HCT116 (cell line): ENCODE measurements at regions not wholly inside any gene's neighbourhood (a gene's known extent, or its start where the extent isn't known, plus 50 kb on each side); places are given as distances from the start of the nearest gene placed in this dataset.

Experiments
- ATAC-seq: fragments of 200-7000 bp; cut with Tn5 transposase; 2 replicates; pipeline ENCODE4 v1.9.1; 2020; ENCODE audit warnings: mild to moderate bottlenecking, moderate library complexity
- BruUV-seq: library from RNA; stranded (reverse); fragments of 400-500 nt; replicated peaks from 2 replicates; lab custom pipeline; 2021; lab: Mats Ljungman, UMichigan
- CTCF ChIA-PET: fragments of 300-600 bp; sonication (Branson Sonifier 250); formaldehyde crosslinking; loops from one replicate; lab custom pipeline; 2021; ENCODE audit warnings: antibody characterized with exemption; lab: Charles Lee
- POLR2A ChIA-PET: fragments of 300-600, 350-600 bp; sonication (Branson Sonifier 250); formaldehyde crosslinking; loops from one replicate; lab custom pipeline; 2021; ENCODE audit warnings: antibody characterized with exemption; lab: Charles Lee
- RAD21 ChIA-PET, 2 experiments: fragments of 300-600 bp; sonication (Branson Sonifier 250); formaldehyde crosslinking; loops; one replicate each; lab custom pipeline; 2023; ENCODE audit warnings: low total read pairs in 2 of 2; ENCODE audit not compliant: uncharacterized antibody in 2 of 2, unreplicated experiment in 2 of 2, low non-redundant PET in 1 of 2; lab: Charles Lee
- DNase-seq: peaks from one replicate; pipeline ENCODE4 v3.0.0-alpha.2; 2010; ENCODE audit warnings: low read depth, low spot score
- H2AFZ ChIP-seq: fragments of 200-600 bp; shearing (Covaris generic), sonication (generic); 2 replicates; pipeline ENCODE4 v1.6.1; 2017; ENCODE audit warnings: low read depth, mixed run types, mixed read lengths, antibody characterized with exemption, low read length; ENCODE audit not compliant: poor library complexity, severe bottlenecking
- H3K27ac ChIP-seq: 2 replicates; pipeline ENCODE4 v1.5.1; 2012; ENCODE audit warnings: low read depth, low read length
- H3K27me3 ChIP-seq: fragments of 200-600 bp; sonication (generic); 2 replicates; pipeline ENCODE4 v1.6.1; 2016; ENCODE audit warnings: mixed run types, low read length, mixed read lengths; ENCODE audit not compliant: insufficient read depth
- H3K36me3 ChIP-seq, 2 experiments: fragments of 200-500 bp in 1 of 2; fragments of 200-600 bp in 1 of 2; sonication (Bioruptor generic) in 1 of 2; sonication (generic) in 1 of 2; 2 replicates each; pipeline versions ENCODE4 v1.5.1 to v1.6.1; 2014 to 2016; ENCODE audit warnings: low read length in 2 of 2, inconsistent platforms in 1 of 2, mixed read lengths in 1 of 2, mixed run types in 1 of 2; ENCODE audit not compliant: insufficient read depth in 2 of 2, control insufficient read depth in 1 of 2
- H3K4me1 ChIP-seq, 2 experiments: fragments of 200-600 bp in 1 of 2; sonication (generic) in 1 of 2; 2 replicates each; pipeline versions ENCODE4 v1.5.1 to v1.6.1; 2012 to 2017; ENCODE audit warnings: low read length in 2 of 2, inconsistent platforms in 1 of 2, mild to moderate bottlenecking in 1 of 2, mixed read lengths in 1 of 2, mixed run types in 1 of 2, moderate library complexity in 1 of 2; ENCODE audit not compliant: insufficient read depth in 2 of 2, control insufficient read depth in 1 of 2
- H3K4me2 ChIP-seq: fragments of 200-600 bp; sonication (generic); 2 replicates; pipeline ENCODE4 v1.6.1; 2017; ENCODE audit warnings: mixed run types, low read length, mixed read lengths
- H3K4me3 ChIP-seq, 2 experiments: fragments of 200-600 bp in 1 of 2; sonication (generic) in 1 of 2; replicated peaks in 1 of 2; 2 replicates each; pipeline ENCODE4 v1.5.1; 2011 to 2016; ENCODE audit warnings: low read length in 2 of 2, control low read depth in 1 of 2, low read depth in 1 of 2, mild to moderate bottlenecking in 1 of 2, mixed read lengths in 1 of 2, mixed run types in 1 of 2
- H3K79me2 ChIP-seq: fragments of 200-600 bp; sonication (generic); 2 replicates; pipeline ENCODE4 v1.6.1; 2017; ENCODE audit warnings: mild to moderate bottlenecking, mixed run types, low read length, moderate library complexity, mixed read lengths; ENCODE audit not compliant: insufficient read depth
- H3K9ac ChIP-seq: fragments of 200-600 bp; sonication (generic); 2 replicates; pipeline ENCODE4 v1.6.1; 2016; ENCODE audit warnings: low read length, mixed read lengths
- H3K9me2 ChIP-seq: fragments of 200-600 bp; sonication (generic), shearing (Covaris generic); 2 replicates; pipeline ENCODE4 v1.6.1; 2017; ENCODE audit warnings: mixed run types, mild to moderate bottlenecking, moderate library complexity; ENCODE audit not compliant: insufficient read depth
- H3K9me3 ChIP-seq, 2 experiments: fragments of 200-500 bp in 1 of 2; fragments of 200-600 bp in 1 of 2; sonication (Bioruptor generic) in 1 of 2; sonication (generic) in 1 of 2; 2 replicates each; pipeline ENCODE4 v1.6.1; 2014 to 2017; ENCODE audit warnings: low read length in 2 of 2, mixed read lengths in 2 of 2, inconsistent platforms in 1 of 2, low read depth in 1 of 2, mild to moderate bottlenecking in 1 of 2, mixed run types in 1 of 2, moderate library complexity in 1 of 2; ENCODE audit not compliant: control insufficient read depth in 1 of 2, insufficient read depth in 1 of 2
- H4K20me1 ChIP-seq: fragments of 200-600 bp; sonication (generic), shearing (Covaris generic); 2 replicates; pipeline ENCODE4 v1.6.1; 2017; ENCODE audit warnings: mixed run types, mild to moderate bottlenecking, moderate library complexity; ENCODE audit not compliant: insufficient read depth
- CBX3 ChIP-seq: IDR thresholded peaks from 2 replicates; pipeline ENCODE4 v1.6.1; 2012; ENCODE audit warnings: low read depth
- CEBPB ChIP-seq: IDR thresholded peaks from 2 replicates; pipeline ENCODE4 v1.6.1; 2012; ENCODE audit warnings: low read depth
- EGR1 ChIP-seq: IDR thresholded peaks from 2 replicates; pipeline ENCODE4 v1.6.1; 2012; ENCODE audit warnings: low read depth
- ELF1 ChIP-seq: IDR thresholded peaks from 2 replicates; pipeline ENCODE4 v1.6.1; 2012; ENCODE audit warnings: low read depth, borderline replicate concordance
- EZH2phosphoT487 ChIP-seq: fragments of 200-600 bp; IDR thresholded peaks from 2 replicates; pipeline ENCODE4 v1.6.1; 2018; ENCODE audit warnings: antibody characterized with exemption, borderline replicate concordance
- JUND ChIP-seq: IDR thresholded peaks from 2 replicates; pipeline ENCODE4 v1.6.1; 2012
- POLR2A ChIP-seq: IDR thresholded peaks from 2 replicates; pipeline ENCODE4 v1.7.0; 2011; ENCODE audit warnings: borderline replicate concordance; ENCODE audit not compliant: insufficient read depth, insufficient read length; ENCODE audit errors: extremely low read depth
- POLR2AphosphoS5 ChIP-seq: IDR thresholded peaks from 2 replicates; pipeline ENCODE4 v1.6.1; 2011; ENCODE audit warnings: mild to moderate bottlenecking, low read depth, low read length, moderate library complexity
- RAD21 ChIP-seq: IDR thresholded peaks from 2 replicates; pipeline ENCODE4 v1.6.1; 2012; ENCODE audit warnings: low read depth, mild to moderate bottlenecking
- SIN3A ChIP-seq: IDR thresholded peaks from 2 replicates; pipeline ENCODE4 v1.6.1; 2012; ENCODE audit warnings: low read depth
- SRF ChIP-seq: IDR thresholded peaks from 2 replicates; pipeline ENCODE4 v1.6.1; 2012; ENCODE audit warnings: low read depth
- TCF7L2 ChIP-seq: IDR thresholded peaks from 2 replicates; pipeline ENCODE4 v1.7.0; 2011; ENCODE audit warnings: borderline replicate concordance, inconsistent platforms; ENCODE audit not compliant: insufficient read depth, insufficient read length; ENCODE audit errors: extremely low read depth
- YY1 ChIP-seq: IDR thresholded peaks from 2 replicates; pipeline ENCODE4 v1.6.1; 2011; ENCODE audit warnings: low read length, low read depth, moderate library complexity, mild to moderate bottlenecking; ENCODE audit not compliant: insufficient replicate concordance; ENCODE audit errors: extremely low read depth
- ZFX ChIP-seq: fragments of 450-650 bp; IDR thresholded peaks from 2 replicates; pipeline ENCODE4 v1.6.1; 2017
- ZNF274 ChIP-seq: fragments of 200-500 bp; sonication (Bioruptor generic); IDR thresholded peaks from 2 replicates; pipeline ENCODE4 v1.6.1; 2014; ENCODE audit warnings: mild to moderate bottlenecking, low read depth, low read length, inconsistent platforms
- intact Hi-C: fragments of 100-400 bp; cut with micrococcal nuclease; formaldehyde crosslinking; loops from 2 replicates; pipeline ENCODE4 v1.10.0; 2022
- TF ChIP-seq, protein P1 (sequence below): IDR thresholded peaks from 2 replicates; pipeline ENCODE4 v1.6.1; 2012
- TF ChIP-seq, protein P2 (sequence below): IDR thresholded peaks from 2 replicates; pipeline ENCODE4 v1.6.1; 2012; ENCODE audit warnings: low read depth
- TF ChIP-seq, protein P3 (sequence below): IDR thresholded peaks from 2 replicates; pipeline ENCODE4 v1.6.1; 2011; ENCODE audit warnings: mild to moderate bottlenecking, low read length, moderate library complexity; ENCODE audit not compliant: insufficient replicate concordance; ENCODE audit errors: extremely low read depth
- TF ChIP-seq, protein P4 (sequence below), 3 experiments: fragments of 200-600 bp in 1 of 3; sonication (generic) in 1 of 3; IDR thresholded peaks in 2 of 3; conservative IDR thresholded peaks in 1 of 3; 2 replicates each; pipeline ENCODE4 v1.5.1; 2012 to 2017; ENCODE audit warnings: low read depth in 2 of 3, low read length in 2 of 3, antibody characterized with exemption in 1 of 3, borderline replicate concordance in 1 of 3, control low read depth in 1 of 3, mild to moderate bottlenecking in 1 of 3, mixed read lengths in 1 of 3, mixed run types in 1 of 3, moderate library complexity in 1 of 3; ENCODE audit not compliant: insufficient read depth in 1 of 3

DNA sequence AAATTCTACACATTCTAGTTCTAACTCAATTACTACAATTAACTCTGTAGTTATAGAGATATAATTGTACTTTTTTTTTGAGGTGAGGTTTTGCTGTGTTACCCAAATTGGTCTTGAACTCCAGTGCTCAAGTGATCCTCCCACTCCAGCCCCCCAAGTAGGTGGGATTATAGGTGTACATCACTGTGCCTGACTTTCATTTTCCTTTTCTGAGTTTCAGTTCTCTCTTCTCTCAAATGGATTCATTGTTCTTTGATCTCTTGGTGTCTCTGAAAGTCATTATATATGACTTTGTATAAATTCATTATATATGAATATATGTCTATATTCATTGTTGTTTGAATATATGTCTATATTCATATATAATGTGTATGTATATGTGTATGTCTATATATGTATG, 74.0 kb upstream of the GALNT2 start (continued):
- TF ChIP-seq TCF7L2 (no peak), POLR2A (no peak), SRF (no peak)
- TF ChIP-seq, protein P1, sequence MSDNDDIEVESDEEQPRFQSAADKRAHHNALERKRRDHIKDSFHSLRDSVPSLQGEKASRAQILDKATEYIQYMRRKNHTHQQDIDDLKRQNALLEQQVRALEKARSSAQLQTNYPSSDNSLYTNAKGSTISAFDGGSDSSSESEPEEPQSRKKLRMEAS, result no peak

DNA sequence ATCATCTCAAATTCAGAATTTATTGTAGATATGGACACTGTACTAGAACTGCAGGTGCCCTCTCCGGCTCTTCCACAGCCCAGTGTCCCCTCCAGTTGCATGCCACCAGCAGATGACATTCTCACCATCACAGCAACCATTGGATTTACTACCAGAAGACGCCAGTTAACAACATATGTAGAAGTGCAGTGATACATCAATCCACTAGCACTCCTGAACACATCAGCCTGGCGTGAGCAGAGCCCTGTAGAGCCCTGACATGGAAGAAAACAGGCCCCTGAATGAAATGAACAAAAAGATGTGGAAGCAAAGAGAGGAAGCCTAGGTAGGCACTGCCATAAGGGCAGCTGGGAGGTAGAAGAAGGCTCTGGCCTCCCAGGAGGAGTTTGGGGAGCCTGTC, 73.1 kb upstream of the GALNT2 start:
- Histone ChIP-seq H3K9me3 (no peaks in the 10 kb centered on the region), H3K4me2 (no peak overlapping the region), H3K36me3 (no peaks in the 10 kb centered on the region), H3K4me3 (no peak overlapping the region), H4K20me1 (no peaks in the 10 kb centered on the region), H3K79me2 (no peaks in the 10 kb centered on the region), H3K9me2 (no peaks in the 10 kb centered on the region), H3K27ac (no peak overlapping the region), H3K9ac (no peak overlapping the region), H3K4me1 (no peaks in the 10 kb centered on the region), H3K27me3 (0 out of 2 replicates have a peak, but pooled peaks cover 6% of the 10 kb centered on the region), H2AFZ (no peak overlapping the region)
- POLR2A ChIA-PET, result no interaction called here
- DNase-seq, result no peak
- no TSS peak for BruUV-seq
- RAD21 ChIA-PET, result no interaction called here
- no peak for ATAC-seq
- intact Hi-C loops, result no loop called here
- CTCF ChIA-PET, result no interaction called here
- TF ChIP-seq, protein P2, sequence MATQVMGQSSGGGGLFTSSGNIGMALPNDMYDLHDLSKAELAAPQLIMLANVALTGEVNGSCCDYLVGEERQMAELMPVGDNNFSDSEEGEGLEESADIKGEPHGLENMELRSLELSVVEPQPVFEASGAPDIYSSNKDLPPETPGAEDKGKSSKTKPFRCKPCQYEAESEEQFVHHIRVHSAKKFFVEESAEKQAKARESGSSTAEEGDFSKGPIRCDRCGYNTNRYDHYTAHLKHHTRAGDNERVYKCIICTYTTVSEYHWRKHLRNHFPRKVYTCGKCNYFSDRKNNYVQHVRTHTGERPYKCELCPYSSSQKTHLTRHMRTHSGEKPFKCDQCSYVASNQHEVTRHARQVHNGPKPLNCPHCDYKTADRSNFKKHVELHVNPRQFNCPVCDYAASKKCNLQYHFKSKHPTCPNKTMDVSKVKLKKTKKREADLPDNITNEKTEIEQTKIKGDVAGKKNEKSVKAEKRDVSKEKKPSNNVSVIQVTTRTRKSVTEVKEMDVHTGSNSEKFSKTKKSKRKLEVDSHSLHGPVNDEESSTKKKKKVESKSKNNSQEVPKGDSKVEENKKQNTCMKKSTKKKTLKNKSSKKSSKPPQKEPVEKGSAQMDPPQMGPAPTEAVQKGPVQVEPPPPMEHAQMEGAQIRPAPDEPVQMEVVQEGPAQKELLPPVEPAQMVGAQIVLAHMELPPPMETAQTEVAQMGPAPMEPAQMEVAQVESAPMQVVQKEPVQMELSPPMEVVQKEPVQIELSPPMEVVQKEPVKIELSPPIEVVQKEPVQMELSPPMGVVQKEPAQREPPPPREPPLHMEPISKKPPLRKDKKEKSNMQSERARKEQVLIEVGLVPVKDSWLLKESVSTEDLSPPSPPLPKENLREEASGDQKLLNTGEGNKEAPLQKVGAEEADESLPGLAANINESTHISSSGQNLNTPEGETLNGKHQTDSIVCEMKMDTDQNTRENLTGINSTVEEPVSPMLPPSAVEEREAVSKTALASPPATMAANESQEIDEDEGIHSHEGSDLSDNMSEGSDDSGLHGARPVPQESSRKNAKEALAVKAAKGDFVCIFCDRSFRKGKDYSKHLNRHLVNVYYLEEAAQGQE, result no peak
- TF ChIP-seq POLR2AphosphoS5, result no peak
- no peak for TF ChIP-seq EZH2phosphoT487
- no peak for TF ChIP-seq EGR1
- TF ChIP-seq, protein P3, sequence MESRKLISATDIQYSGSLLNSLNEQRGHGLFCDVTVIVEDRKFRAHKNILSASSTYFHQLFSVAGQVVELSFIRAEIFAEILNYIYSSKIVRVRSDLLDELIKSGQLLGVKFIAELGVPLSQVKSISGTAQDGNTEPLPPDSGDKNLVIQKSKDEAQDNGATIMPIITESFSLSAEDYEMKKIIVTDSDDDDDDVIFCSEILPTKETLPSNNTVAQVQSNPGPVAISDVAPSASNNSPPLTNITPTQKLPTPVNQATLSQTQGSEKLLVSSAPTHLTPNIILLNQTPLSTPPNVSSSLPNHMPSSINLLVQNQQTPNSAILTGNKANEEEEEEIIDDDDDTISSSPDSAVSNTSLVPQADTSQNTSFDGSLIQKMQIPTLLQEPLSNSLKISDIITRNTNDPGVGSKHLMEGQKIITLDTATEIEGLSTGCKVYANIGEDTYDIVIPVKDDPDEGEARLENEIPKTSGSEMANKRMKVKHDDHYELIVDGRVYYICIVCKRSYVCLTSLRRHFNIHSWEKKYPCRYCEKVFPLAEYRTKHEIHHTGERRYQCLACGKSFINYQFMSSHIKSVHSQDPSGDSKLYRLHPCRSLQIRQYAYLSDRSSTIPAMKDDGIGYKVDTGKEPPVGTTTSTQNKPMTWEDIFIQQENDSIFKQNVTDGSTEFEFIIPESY, result no peak
- no peak for TF ChIP-seq ZNF274
- TF ChIP-seq YY1, result no peak
- no peak for TF ChIP-seq CEBPB
- no peak for TF ChIP-seq ZFX
- TF ChIP-seq RAD21, result no peak
- TF ChIP-seq CBX3, result no peak
- TF ChIP-seq, protein P4, sequence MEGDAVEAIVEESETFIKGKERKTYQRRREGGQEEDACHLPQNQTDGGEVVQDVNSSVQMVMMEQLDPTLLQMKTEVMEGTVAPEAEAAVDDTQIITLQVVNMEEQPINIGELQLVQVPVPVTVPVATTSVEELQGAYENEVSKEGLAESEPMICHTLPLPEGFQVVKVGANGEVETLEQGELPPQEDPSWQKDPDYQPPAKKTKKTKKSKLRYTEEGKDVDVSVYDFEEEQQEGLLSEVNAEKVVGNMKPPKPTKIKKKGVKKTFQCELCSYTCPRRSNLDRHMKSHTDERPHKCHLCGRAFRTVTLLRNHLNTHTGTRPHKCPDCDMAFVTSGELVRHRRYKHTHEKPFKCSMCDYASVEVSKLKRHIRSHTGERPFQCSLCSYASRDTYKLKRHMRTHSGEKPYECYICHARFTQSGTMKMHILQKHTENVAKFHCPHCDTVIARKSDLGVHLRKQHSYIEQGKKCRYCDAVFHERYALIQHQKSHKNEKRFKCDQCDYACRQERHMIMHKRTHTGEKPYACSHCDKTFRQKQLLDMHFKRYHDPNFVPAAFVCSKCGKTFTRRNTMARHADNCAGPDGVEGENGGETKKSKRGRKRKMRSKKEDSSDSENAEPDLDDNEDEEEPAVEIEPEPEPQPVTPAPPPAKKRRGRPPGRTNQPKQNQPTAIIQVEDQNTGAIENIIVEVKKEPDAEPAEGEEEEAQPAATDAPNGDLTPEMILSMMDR (IDR thresholded peaks at IDR 0.05 in 2 of 3, conservative IDR thresholded peaks at IDR 0.05 in 1 of 3; ENCODE audit: borderline replicate concordance in 1 of 3, insufficient read depth in 1 of 3, low read depth in 2 of 3, low read length in 2 of 3), result no peak
- TF ChIP-seq, protein P1, result no peak
- no peak for TF ChIP-seq ELF1
- no peak for TF ChIP-seq SIN3A
- TF ChIP-seq JUND, result no peak
- no peak for TF ChIP-seq SRF
